K562 (cell line): ENCODE measurements at regions not wholly inside any gene's neighbourhood (a gene's known extent, or its start where the extent isn't known, plus 50 kb on each side); places are given as distances from the start of the nearest gene placed in this dataset.

Experiments used
- C11orf30 ChIP-seq: fragments of 450-650 bp; IDR thresholded peaks from 2 replicates; pipeline ENCODE4 v1.6.1; 2016; ENCODE audit warnings: low read depth, mild to moderate bottlenecking
- CCNT2 ChIP-seq: IDR thresholded peaks from 2 replicates; pipeline ENCODE4 v1.6.1; 2011; ENCODE audit warnings: borderline replicate concordance, low read depth, mild to moderate bottlenecking, moderate library complexity, mixed read lengths, low read length; ENCODE audit not compliant: insufficient read length; ENCODE audit errors: extremely low read depth
- ETV6 ChIP-seq, 3 experiments: fragments of 150-350 bp in 1 of 3; sonication (generic) in 1 of 3; formaldehyde crosslinking in 1 of 3; IDR thresholded peaks; 2 replicates each; pipeline versions ENCODE4 v1.6.1 to v1.8.0; 2014 to 2022; ENCODE audit warnings: borderline replicate concordance in 2 of 3, low read depth in 2 of 3, antibody characterized with exemption in 1 of 3, low read length in 1 of 3, mild to moderate bottlenecking in 1 of 3, missing genetic modification reagents in 1 of 3
- HEY1 ChIP-seq: fragments of 250-450 bp; sonication (Bioruptor Pico); IDR thresholded peaks from 2 replicates; pipeline ENCODE4 v1.5.0; 2020; ENCODE audit warnings: mild to moderate bottlenecking, moderate library complexity, borderline replicate concordance
- HMBOX1 ChIP-seq: sonication (generic); IDR thresholded peaks from 2 replicates; pipeline ENCODE4 v1.6.1; 2016
- MAFF ChIP-seq: IDR thresholded peaks from 2 replicates; pipeline ENCODE4 v1.6.1; 2012; ENCODE audit warnings: low read length, improper control_type of control experiment
- MAX ChIP-seq: sonication (generic); formaldehyde crosslinking; IDR thresholded peaks from 2 replicates; pipeline ENCODE4 v1.9.0; 2022; ENCODE audit warnings: mild to moderate bottlenecking, missing genetic modification reagents
- MCM3 ChIP-seq: fragments of 450-650 bp; IDR thresholded peaks from 2 replicates; pipeline ENCODE4 v1.6.1; 2016
- MNT ChIP-seq, 2 experiments: fragments of 450-650 bp; conservative IDR thresholded peaks; 2 replicates each; pipeline ENCODE4 v1.6.1; 2017; ENCODE audit warnings: mild to moderate bottlenecking in 2 of 2, moderate library complexity in 2 of 2
- NBN ChIP-seq: fragments of 450-650 bp; IDR thresholded peaks from 2 replicates; pipeline ENCODE4 v1.6.1; 2016; ENCODE audit warnings: low read depth, mild to moderate bottlenecking
- REST ChIP-seq, 2 experiments: fragments of 450-650 bp; formaldehyde crosslinking in 1 of 2; IDR thresholded peaks; 2 replicates each; pipeline versions ENCODE4 v1.4.0 to v1.6.1; 2014 to 2020; ENCODE audit warnings: mild to moderate bottlenecking in 2 of 2, borderline replicate concordance in 1 of 2, low read depth in 1 of 2
- SIN3A ChIP-seq, 2 experiments: fragments of 150-350 bp in 1 of 2; IDR thresholded peaks; 2 replicates each; pipeline ENCODE4 v1.6.1; 2011 to 2016; ENCODE audit warnings: borderline replicate concordance in 2 of 2, low read depth in 2 of 2, low read length in 2 of 2, mild to moderate bottlenecking in 2 of 2, moderate library complexity in 2 of 2; ENCODE audit not compliant: control insufficient read depth in 1 of 2
- SMARCC2 ChIP-seq: fragments of 450-650 bp; IDR thresholded peaks from 2 replicates; pipeline ENCODE4 v1.6.1; 2017; ENCODE audit warnings: antibody characterized with exemption, moderate library complexity, mild to moderate bottlenecking, low read depth
- SUPT5H ChIP-seq: fragments of 450-650 bp; IDR thresholded peaks from 2 replicates; pipeline ENCODE4 v1.6.1; 2016
- TCF7 ChIP-seq: sonication (generic); IDR thresholded peaks from 2 replicates; pipeline ENCODE4 v1.6.1; 2016; ENCODE audit warnings: antibody characterized with exemption, borderline replicate concordance
- WHSC1 ChIP-seq: IDR thresholded peaks from one replicate; pipeline ENCODE4 v1.6.1; 2012; ENCODE audit warnings: low read length, control low read depth, inconsistent platforms
- ZKSCAN1 ChIP-seq: fragments of 150-350 bp; IDR thresholded peaks from 2 replicates; pipeline ENCODE4 v1.6.1; 2016; ENCODE audit warnings: low read depth, low read length

- TF ChIP-seq CCNT2 (peak; percentile 64), HMBOX1 (no peak), ZKSCAN1 (no peak), C11orf30 (peak; percentile 72; the same call in 1 of the 2 replicates), TCF7 (no peak), WHSC1 (no peak), MAFF (peak; percentile 58; the same call in 1 of the 2 replicates), HEY1 (CRISPR knock-in tag) (no peak), SIN3A (IDR thresholded peaks at IDR 0.05; ENCODE audit: borderline replicate concordance in 2 of 2, control insufficient read depth in 1 of 2, low read depth in 2 of 2, low read length in 2 of 2) (no peak), MAX (no peak), REST (IDR thresholded peaks at IDR 0.05; ENCODE audit: borderline replicate concordance) (no peak; the same call in 1 of the 2 replicates), REST (CRISPR knock-in tag; IDR thresholded peaks at IDR 0.05; ENCODE audit: low read depth) (no peak), MNT (conservative IDR thresholded peaks at IDR 0.05) (no peak), NBN (peak; percentile 46; the same call in 1 of the 2 replicates), SMARCC2 (peak; percentile 89; the same call in 1 of the 2 replicates), MCM3 (no peak), ETV6 (IDR thresholded peaks at IDR 0.05; ENCODE audit: borderline replicate concordance in 1 of 2, low read depth in 2 of 2, low read length in 1 of 2) (0 out of 4 replicates have a peak, but pooled peaks of 1 of the 2 experiments have one; percentile 30), ETV6 (CRISPR knock-in tag; IDR thresholded peaks at IDR 0.05; ENCODE audit: borderline replicate concordance) (no peak), SUPT5H (no peak)
Measured at GRCh38 chr18:1002653-1003178, 98.0 kb downstream of the ADCYAP1 start (continued).
